ENCODE measurements at regions not wholly inside any gene's neighbourhood (a gene's known extent, or its start where the extent isn't known, plus 50 kb on each side); places are given as distances from the start of the nearest gene placed in this dataset.

- Histone ChIP-seq H3K4me3 (no peak overlapping the region), H3K9me3 (no peaks in the 10 kb centered on the region), H3K4me1 (no peaks in the 10 kb centered on the region), H3K36me3 (no peaks in the 10 kb centered on the region), H3K27ac (no peak overlapping the region), H3K27me3 (no peaks in the 10 kb centered on the region)
- no peak for DNase-seq
- no peak for TF ChIP-seq CTCF (IDR thresholded peaks at IDR 0.05)
- TF ChIP-seq POLR2A (IDR thresholded peaks at IDR 0.05): no peak
These were observed 518.0 kb upstream of the HS6ST1 start for GRCh38 chr2:128836559-128837100.

- H3K27me3 ChIP-seq: no peaks in the 10 kb centered on the region
- H3K9me3 ChIP-seq: no peaks in the 10 kb centered on the region
- DNase-seq: no peak
- H3K4me1 ChIP-seq: no peaks in the 10 kb centered on the region
- no peaks in the 10 kb centered on the region for H3K36me3 ChIP-seq
- no peak overlapping the region for H3K4me3 ChIP-seq
- TF ChIP-seq CTCF (IDR thresholded peaks at IDR 0.05): no peak
- TF ChIP-seq POLR2A (IDR thresholded peaks at IDR 0.05): no peak
- H3K27ac ChIP-seq: no peak overlapping the region
These were observed 519.6 kb upstream of the HS6ST1 start for GRCh38 chr2:128838244-128838643.

- no peaks in the 10 kb centered on the region for H3K36me3 ChIP-seq
- H3K4me1 ChIP-seq: no peaks in the 10 kb centered on the region
- no peaks in the 10 kb centered on the region for H3K9me3 ChIP-seq
- H3K27me3 ChIP-seq: no peaks in the 10 kb centered on the region
- no peak for DNase-seq
- no peak for TF ChIP-seq POLR2A (IDR thresholded peaks at IDR 0.05)
- no peak for TF ChIP-seq CTCF (IDR thresholded peaks at IDR 0.05)
- H3K27ac ChIP-seq: no peak overlapping the region
- no peak overlapping the region for H3K4me3 ChIP-seq
These were observed 523.1 kb upstream of the HS6ST1 start for GRCh38 chr2:128841803-128842202.

DNA sequence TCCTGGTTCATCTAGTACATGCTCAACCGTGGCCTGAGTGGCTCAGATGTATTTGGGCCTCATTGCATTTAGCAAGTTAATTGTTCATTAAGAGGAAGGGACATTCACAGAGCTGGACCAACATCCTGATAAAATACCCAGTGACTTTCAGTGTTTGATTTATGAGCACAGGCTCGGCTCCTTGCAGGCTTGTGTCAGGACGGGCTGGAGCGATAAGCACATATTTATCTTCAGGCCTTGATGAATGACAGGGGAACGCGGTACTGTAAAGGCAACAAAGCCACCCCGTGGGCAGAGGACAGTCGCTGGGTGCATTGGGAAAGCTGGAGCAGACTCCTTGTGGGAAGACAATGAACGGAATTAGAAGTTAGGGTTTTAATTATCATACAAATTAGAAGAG lies 548.6 kb upstream of the HS6ST1 start:
- no peak for TF ChIP-seq POLR2A (IDR thresholded peaks at IDR 0.05)
- TF ChIP-seq CTCF (IDR thresholded peaks at IDR 0.05): no peak
- Histone ChIP-seq H3K27me3 (no peaks in the 10 kb centered on the region), H3K4me3 (no peak overlapping the region), H3K9me3 (no peaks in the 10 kb centered on the region), H3K36me3 (no peaks in the 10 kb centered on the region), H3K27ac (no peak overlapping the region), H3K4me1 (no peaks in the 10 kb centered on the region)
- no peak for DNase-seq

DNA sequence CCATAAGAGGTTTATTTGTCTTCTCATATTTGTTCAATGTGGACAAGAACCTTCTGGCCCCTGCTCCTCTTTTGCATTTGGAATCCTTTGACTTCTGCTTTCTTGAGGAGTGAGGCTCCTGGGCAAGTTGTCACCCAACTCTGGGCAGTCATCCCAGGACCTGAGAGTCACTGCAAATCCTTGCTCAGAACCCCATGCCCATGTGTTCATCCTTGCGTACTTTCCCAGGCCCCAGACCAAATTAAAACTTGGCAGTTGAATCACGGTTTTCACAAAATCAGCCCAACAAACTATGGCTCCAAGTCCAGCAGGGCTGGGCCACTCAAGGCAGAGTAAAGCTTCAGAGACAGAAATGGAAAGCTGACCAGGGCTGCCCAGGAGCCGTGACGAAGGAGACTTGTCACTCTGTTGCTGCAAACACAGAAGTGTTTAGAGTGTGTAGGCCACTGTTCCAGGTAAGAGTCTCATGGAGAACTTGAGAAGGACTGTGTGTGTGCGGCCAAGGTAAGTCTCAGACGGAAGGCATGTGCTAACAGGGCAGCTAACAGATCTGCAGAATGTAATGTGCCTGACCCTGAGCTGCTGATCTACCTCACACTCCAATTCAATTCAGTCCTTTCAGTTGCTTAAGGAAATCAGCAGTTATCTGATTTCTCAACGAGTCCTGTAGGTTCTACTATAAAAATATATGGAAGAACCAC lies 549.4 kb upstream of the HS6ST1 start:
- Histone ChIP-seq H3K4me3 (no peak overlapping the region), H3K27me3 (no peaks in the 10 kb centered on the region), H3K36me3 (no peaks in the 10 kb centered on the region), H3K27ac (no peak overlapping the region), H3K9me3 (no peaks in the 10 kb centered on the region), H3K4me1 (no peaks in the 10 kb centered on the region)
- DNase-seq: no peak
- TF ChIP-seq POLR2A (IDR thresholded peaks at IDR 0.05): no peak
- no peak for TF ChIP-seq CTCF (IDR thresholded peaks at IDR 0.05)

All from Peyer's patch (tissue), 4 donors.